ENCODE measurements at regions not wholly inside any gene's neighbourhood (a gene's known extent, or its start where the extent isn't known, plus 50 kb on each side); places are given as distances from the start of the nearest gene placed in this dataset.
"Not testable (repeated sequence)": the region's sequence is repeated elsewhere in the genome, so short reads cannot be mapped to it uniquely, and the experiment has no call there.

DNA sequence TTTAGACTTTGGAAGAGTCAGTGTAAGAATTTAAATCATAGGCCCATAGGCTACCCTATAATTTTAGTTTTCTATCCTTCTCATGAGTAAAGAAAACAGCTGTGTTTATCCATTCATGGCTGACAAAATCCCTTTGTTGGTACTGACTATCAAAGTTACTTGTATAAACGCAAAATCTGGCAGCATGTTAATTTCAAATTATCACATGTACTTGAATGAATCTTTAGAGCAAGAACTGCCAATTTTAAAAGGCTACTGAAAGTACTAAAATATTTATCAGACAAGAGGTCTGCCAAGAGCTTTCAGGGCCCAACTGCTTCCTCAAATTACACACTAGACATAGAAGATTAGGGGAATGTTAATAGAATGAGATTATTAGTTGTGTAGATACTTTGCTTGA, 66.6 kb downstream of the MYL12B start:
- intact Hi-C loops (cut with micrococcal nuclease) = no loop called here

DNA sequence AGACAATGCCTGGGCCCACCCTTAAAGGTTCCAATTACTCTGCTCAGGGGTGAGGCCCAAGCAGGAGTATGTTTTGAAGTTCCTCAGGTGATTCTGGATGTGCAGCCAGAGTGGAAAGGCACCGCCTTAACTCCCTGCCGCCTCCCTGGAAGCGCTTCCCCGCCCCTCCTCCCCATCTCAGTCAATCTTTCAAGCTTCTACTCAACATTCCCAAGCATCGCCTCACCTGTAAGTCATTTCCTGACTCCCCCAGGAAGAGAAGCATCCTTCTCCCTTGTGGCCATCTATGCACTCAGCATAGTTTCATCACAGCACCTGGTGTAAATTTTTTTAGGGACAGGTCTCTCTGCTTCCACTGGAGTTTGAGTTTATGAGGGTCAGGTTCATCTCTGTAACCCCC, 67.5 kb downstream of the MYL12B start:
- intact Hi-C loops (cut with micrococcal nuclease) = no loop called here

DNA sequence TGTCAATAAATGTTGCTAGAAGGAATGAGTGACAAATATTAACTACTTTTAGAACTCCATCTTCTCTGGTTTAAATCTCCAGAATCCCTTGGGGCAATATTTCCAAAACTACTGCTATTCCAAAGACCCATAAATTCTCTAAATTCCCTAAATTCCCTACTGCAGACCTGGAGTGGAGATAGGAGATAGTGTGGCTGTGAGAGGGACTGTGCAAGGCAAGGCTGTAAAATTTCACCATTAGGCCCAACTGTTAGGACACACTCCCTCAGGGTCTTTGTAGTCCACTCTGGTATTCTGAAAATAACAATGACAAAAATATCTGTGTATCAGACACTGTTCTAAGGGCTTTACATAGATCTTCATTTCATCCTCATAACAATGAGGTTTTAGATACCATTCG, 67.9 kb downstream of the MYL12B start:
- intact Hi-C loops (cut with micrococcal nuclease) = no loop called here

DNA sequence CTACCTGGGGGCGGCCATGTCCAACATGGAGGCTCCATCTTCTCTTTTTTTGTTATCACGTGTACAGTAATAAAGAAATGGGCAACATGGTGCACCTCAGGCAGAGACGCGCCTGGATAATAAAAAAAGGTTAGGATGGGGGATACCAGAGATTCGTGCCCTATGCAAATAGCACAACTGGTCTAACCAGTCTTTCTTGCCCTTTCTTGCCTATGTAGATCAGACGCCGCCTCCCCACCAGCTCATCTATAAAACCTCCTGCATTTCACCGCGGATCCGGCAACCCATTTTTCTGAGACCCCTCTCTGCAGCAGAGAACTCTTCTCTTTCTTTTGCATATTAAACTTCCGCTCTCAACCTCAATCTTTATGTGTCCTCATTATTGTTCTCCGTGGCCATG, 68.7 kb downstream of the MYL12B start:
- intact Hi-C loops (cut with micrococcal nuclease) = no loop called here

DNA sequence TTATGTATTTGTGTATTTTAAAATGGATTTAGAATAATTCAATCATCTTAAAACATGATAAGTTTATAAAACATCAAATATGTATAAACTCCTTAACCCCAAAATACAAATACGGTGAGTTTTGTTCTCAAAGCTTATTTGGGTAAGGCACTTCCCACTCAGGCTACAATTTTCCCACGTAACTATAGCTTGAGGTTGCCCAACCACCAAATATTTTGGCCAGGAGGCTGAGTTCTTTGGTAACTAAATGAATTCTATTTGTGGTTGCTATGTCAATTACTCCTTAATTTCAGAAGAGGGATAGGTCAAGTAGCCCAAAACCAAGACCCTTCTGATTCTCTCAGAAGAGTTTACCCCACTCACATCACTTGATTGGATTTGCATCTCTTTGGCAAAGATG, 70.4 kb downstream of the MYL12B start:
- intact Hi-C loops (cut with micrococcal nuclease) = no loop called here

DNA sequence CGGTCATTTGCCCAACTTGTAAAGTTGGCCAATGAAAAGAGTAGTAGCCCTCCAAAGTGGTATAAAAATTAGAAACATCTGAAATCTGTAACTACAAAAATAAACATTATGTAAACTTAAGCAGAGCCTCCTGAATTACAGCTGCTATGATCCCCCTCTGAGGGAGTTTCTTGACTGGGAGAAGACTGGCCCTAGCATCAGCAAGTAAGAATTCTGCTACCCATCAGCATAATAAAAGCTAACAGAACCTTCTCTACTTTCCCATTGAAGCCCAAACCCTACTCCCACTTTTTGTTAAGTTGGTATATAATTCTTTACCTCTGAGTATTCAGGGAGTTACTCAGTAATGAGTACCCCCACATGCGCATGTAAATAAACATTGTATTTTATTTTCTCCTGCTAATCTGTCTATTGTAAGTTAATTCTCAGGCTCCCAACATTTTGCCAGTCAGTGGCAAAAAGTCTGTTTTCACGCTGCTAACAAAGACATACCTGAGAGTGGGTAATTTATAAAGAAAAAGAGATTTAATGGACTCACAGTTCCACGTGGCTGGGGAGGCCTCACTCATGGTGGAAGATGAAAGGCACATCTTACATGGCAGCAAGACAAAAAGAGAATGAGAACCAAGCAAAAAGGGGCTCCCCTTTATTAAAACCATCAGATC, 71.3 kb downstream of the MYL12B start:
- intact Hi-C loops (cut with micrococcal nuclease) = no loop called here

DNA sequence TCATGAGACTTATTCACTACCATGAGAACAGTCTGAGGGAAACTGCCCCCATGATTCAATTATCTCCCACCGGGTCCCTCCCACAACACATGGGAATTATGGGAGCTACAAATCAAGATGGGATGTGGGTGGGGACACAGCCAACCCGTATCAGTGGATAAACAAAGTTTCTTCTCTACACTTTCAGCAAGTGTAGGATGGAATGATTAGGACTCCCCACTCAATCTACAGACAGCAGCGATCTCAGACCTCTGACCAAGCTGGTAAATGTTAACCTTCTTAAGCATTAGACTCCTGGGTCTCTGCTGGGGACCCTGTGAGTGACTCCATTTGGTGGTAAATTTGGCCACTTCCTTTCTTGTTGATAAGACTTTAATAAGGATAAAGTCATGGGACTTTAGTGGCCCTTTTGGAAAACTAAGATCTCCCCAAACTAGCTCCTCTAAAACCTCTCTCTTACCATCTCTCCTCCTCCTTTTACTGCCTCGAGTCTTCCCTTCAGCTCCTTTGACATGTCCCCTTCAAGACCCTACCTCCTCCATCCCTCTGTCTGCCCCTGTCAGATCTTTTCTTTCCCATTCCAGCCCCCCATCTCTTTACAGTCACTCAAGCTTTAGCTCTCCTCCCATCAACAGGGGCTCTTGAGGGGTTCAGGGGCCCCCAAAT, 71.9 kb downstream of the MYL12B start:
- intact Hi-C loops (cut with micrococcal nuclease) = no loop called here

DNA sequence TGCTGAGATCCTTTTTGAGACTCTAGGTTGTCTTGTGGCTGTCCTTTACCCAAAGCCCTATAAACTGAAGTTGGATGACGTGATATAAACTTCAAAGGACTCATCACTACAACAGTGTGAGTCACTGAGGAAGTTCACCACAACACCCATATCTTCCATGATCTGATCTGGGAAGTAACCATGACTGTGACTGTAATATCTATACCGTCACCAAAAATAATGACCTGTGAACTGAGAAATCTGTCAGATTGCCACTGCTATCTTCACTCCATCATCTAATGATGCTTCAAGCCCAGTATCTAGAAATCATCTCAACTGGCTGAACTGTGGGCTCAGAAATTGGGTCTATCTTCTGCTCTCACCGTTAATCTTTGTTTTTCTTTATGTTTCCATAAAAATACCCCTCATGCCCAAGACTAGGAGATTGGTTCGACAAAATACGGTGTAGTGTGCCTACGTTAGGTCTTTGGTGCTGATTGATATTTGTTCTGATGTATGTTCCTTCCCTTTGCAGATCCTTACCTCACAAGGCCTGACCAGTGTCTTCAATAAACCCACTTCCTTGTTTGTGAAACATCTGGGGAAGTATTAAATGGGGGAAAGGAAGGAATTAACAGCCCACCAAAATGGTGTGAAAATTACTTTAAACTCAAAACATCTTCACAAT, 78.2 kb downstream of the MYL12B start:
- intact Hi-C loops (cut with micrococcal nuclease) = no loop called here

DNA sequence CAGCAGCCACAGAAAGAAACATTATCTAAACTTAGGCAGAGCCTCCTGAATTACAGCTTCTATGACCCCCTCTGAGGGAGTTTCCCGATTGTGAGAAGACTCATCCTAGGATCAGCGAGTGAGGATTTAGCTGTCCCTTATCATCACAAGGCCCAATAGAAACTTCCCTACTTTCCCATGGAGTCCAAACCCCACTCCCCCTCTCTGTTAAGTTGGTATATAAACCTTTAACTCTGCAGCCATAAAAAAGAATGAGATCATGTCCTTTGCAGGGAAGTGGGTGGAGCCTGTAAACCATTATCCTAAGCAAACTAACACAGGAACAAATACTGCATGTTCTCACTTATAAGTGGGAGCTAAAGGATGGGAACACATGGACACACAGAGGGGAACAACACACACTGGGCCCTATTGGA, 78.8 kb downstream of the MYL12B start:
- intact Hi-C loops (cut with micrococcal nuclease) = no loop called here

DNA sequence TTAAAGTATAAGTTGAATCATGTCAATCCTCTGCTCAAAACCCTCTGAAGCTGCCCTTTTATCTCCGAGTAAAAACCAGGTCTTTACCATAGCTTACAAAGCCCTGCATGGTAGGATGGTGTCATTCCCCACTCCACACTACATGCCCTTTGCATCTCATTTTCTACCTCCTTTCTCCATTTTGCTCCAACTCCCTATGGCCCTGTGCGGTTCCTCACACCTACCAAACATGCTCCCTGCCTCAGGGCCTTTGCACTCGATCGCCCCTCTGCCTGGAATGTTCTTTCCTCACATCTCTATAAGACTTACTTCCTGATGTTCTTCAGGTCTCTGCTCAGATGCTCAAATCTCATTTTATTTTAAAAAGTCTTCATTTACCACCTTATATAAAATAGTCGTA, 80.7 kb downstream of the MYL12B start:
- intact Hi-C loops (cut with micrococcal nuclease) = no loop called here

DNA sequence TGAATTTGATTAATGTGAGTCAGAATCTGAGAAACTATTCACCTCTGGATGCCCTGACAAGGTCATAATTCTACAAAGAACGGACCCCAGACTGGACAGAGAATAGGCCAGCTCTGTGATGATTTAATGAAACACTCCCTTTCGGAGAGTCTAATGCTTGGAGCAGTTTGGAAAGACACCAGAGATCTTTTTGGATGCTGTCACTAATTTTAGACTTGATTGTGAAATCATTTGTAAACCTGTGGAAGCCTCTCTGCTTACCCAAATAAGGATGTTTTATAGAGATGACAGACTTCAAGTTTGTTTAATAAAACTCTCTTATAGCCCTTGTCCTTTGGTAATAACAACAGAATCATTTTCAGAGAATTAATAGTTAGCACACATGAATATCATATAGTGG, 83.5 kb downstream of the MYL12B start:
- intact Hi-C loops (cut with micrococcal nuclease) = no loop called here

DNA sequence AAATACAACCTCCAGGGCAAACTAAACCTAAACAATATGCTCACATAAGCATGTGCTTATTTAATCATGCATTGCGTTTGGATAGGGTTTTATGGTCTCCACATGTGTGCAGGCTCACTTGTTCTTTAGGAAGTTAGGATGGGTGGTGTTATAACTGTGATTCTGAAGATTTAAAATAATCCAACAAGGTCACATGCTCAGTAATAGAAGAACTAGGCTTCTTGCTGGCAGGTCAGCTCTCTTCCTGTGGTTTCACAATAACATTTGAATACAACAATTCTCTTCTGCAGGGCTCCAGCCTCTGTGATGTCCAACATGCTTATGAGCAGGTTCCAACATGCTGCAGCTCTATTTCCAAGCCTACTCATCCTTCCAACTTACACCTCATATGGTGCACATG, 84.0 kb downstream of the MYL12B start:
- intact Hi-C loops (cut with micrococcal nuclease) = no loop called here

DNA sequence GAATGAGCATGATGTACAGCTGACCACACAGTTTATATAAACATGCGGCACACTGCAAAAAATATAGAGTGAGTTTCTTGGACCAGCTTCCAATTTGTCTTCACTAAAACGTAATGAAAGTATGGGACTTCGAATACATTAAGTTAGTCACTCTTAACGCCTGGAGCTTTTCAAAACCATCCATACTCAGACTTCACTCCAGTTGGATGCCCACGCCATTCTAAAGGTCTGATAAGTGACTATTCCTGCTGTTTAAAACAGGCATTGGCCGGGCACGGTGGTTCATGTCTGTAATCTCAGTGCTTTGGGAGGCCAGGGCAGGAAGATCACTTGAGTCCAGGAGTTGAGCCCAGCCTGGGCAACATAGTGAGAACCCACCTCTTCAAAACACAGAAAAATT, 84.6 kb downstream of the MYL12B start:
- intact Hi-C loops (cut with micrococcal nuclease) = no loop called here

DNA sequence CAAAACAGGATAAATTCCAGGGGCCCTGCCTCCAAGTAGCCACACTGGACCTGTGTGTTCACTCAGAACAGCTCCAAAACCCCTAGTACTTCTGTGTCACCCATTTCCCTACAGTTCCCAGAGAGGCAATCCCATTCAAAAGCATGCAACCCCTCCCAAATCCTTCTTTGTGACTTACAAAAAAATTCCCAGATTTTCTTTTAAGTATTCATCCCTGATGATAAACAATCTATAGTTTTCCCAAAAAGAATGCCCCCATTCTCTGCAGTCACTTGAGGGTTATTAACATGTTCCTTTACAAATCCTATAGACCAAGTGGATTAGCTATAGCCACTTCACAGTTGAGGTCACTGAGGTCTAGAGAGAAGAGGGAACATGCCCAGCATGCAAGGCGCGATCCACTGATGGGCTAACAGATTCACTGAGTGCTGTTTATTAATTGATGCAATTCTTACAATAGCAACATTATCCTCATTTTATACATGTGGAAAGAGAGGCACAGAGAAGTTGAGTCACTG, 85.4 kb downstream of the MYL12B start:
- intact Hi-C loops (cut with micrococcal nuclease) = no loop called here

DNA sequence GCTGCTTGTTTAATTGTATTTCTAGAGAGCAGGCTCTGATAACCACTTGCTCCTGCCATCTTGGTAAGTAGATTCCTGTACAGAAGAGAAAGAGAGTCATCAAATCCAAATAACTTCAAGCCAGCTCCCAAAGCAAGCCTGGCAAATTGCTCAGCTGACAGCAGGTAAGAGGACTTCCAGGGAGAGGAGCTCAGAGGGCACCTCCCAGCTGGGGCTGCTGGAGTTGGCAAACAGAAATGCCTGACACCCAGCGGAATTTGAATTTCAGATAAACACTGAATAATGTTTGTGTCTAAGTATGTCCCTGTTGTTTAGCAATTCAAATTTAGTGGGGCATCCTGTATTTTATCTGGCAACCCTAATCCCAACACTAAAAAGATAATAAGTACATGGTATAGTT, 86.2 kb downstream of the MYL12B start:
- intact Hi-C loops (cut with micrococcal nuclease) = no loop called here

DNA sequence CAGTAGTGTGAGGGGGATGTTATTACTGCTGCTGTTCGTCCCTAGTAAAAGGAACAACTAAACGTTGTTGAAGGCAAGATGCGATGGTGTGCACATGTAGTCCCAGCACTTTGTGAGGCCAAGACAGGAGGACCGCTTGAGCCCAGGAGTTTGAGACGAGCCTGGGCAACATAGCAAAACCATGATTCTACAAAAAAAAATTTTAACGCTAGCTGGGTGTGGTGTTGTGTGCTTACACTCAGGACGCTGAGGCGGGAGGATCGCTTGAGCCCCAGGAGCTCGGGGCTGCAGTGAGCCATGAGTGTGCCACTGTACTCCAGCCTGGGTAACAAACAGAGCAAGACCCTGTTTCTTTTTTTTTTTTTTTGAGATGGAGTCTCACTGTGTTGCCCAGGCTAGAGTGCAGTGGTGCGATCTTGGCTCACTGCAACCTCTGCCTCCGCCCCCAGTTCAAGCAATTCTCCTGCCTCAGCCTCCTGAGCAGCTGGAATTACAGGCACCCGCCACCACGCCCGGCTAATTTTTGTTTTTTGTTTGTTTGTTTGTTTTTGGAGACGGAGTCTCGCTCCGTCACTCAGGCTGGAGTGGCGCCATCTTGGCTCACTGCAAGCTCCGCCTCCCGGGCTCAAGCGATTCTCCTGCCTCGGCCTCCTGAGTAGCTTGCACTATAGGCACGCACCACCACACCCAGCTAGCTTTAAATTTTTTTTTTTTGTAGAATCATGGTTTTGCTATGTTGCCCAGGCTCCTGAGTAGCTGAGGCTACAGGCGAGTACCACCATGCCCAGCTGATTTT, 87.3 kb downstream of the MYL12B start:
- intact Hi-C loops (cut with micrococcal nuclease) = not testable (repeated sequence)

DNA sequence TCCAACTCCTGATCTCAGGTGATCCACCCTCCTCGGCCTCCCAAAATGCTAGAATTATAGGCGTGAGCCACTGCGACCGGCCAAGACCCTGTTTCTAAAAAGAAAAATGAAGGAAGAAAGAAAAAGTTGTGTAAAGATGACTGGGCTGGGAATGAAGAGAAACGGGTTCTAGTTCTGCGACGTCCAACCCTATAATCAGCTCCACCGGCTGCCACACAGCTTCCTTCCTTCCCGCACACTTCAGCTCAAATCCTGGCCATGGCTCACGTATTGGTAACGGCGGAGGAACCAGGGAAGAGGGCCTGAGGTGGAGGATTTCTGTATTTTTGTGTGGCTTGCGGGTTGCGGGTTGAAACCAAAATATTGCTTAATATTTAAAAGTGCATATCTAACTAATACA, 88.1 kb downstream of the MYL12B start:
- intact Hi-C loops (cut with micrococcal nuclease) = no loop called here

DNA sequence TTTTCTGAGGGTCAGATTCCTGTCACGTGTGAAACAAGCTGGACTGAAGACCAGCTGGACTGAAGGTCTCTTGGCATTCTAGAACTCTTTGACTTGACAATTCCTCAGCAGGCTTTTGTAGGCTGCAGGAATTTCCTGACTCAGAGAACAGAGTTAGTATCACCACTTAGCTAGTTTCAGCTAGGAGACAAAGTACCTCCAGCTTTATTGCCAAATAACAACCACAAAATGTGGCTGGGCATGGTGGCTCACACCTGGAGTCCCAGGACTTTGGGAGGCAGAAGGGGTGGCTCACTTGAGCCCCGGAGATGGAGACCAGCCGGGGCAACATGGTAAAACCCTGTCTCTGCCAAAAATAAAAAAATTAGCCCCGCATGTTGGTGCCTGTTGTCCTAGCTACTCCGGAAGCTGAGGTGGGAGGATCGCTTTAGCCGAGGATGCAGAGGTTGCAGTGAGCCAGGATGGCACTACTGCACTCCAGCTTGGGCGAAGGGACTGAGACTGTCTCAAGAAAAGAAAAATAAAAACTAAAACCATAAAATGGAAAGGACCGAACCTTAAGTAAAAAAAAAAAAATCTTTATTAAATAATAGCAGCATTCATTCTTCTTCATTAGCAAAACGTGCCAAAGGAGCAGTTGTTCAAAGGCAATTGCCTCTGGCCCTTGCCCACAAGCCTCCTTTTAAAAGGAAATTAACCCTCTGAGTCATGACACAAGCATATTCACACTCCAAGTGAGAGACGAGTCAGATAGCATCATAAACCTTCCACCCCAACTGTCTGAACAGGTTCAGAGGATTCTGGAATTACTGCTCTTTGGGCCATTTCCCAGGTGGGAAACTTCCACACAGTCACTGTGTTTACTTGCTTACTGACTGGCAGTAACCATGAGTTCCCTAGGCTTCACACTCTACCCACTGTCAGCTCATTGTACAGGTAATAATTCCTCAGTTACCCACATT, 88.9 kb downstream of the MYL12B start:
- intact Hi-C loops (cut with micrococcal nuclease) = no loop called here

DNA sequence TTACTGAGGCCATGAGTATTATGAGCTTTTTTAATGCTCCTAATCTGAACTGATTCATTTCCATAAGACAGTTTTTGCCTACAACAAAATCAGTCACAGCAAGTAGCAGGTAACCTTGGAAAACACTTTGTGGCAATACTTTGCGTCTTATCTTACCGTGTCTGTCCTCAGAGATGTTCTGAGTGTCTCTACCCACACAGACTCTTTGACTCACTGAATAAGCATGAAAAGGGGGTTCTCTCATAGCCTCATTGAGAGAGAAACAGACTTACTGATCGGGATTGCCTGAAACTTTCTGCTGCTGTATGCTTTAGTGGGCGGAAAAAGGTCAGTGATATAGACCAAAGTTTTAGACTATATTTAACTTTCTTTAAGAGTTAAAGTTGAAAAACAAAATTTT, 92.6 kb downstream of the MYL12B start:
- intact Hi-C loops (cut with micrococcal nuclease) = no loop called here

DNA sequence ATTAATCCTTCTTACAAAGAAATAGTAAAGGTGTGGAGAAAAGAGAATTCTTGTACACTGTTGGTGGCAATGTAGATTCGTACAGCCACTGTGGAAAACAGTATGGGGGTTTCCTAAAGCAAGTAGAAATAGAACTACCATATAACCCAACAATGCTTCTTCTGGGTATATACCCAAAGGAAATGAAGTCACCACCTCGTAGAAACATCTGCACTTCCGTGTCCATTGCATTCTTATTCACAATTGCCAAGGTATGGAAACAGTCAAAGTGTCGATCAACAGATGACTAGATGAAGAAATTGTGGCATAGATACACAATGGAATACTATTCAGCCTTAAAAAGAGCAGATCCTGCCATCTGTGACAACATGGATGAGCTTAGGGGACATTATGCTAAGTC, 93.4 kb upstream of the TGIF1 start:
- intact Hi-C loops (cut with micrococcal nuclease) = no loop called here

DNA sequence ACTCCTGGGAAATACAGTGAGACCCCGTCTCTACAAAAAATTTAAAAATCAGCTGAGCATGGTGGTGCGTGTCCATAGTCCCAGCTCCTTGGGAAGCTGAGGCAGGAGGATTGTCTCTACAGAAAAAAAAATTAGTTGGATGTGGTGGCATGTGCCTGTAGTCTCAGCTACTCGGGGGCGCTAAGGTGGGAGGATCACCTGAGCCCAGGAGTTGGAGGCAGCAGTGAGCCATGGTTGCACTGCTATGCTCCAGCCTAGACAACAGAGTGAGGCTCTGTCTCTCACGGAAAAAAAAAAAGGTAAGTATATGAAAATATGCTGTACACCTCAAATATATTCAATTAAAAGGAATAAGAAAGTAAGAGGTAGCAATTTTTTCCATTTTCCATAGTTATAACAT, 92.5 kb upstream of the TGIF1 start:
- intact Hi-C loops (cut with micrococcal nuclease) = no loop called here

Data from T-helper 1 cell treated with Interleukin-12 subunit alpha and Interleukin-12 subunit beta and Interleukin-4 antibody, amounts not matched to agents 30 ng/mL and 1 ng/mL, for 36 hours (primary cell).